Mucosa of descending colon (tissue), 3 donors: ENCODE measurements at regions not wholly inside any gene's neighbourhood (a gene's known extent, or its start where the extent isn't known, plus 50 kb on each side); places are given as distances from the start of the nearest gene placed in this dataset.

Experiments
- ATAC-seq: fragments of 200-7000 bp; cut with Tn5 transposase; one replicate; pipeline ENCODE4 v1.9.1; 2020; ENCODE audit warnings: mild to moderate bottlenecking, moderate library complexity
- DNase-seq, 3 donors: peaks; one replicate each; pipeline ENCODE4 v3.0.0-alpha.2; 2020
- H3K36me3 ChIP-seq: fragments of 200-600 bp; one replicate; pipeline ENCODE4 v1.8.0; 2021; ENCODE audit warnings: low read depth, mild to moderate bottlenecking
- H3K4me1 ChIP-seq: fragments of 200-600 bp; one replicate; pipeline ENCODE4 v1.8.0; 2021; ENCODE audit warnings: low read depth, mild to moderate bottlenecking
- H3K4me3 ChIP-seq: fragments of 200-600 bp; one replicate; pipeline ENCODE4 v1.8.0; 2021; ENCODE audit warnings: mild to moderate bottlenecking
- H3K9me3 ChIP-seq: fragments of 200-600 bp; one replicate; pipeline ENCODE4 v1.8.0; 2021; ENCODE audit warnings: mild to moderate bottlenecking
- CTCF ChIP-seq: fragments of 200-600 bp; IDR thresholded peaks from one replicate; pipeline ENCODE4 v1.8.0; 2022; ENCODE audit warnings: antibody characterized with exemption, mild to moderate bottlenecking
- intact Hi-C, 2 donors: fragments of 100-400 bp; cut with DNase I in 1 of 2; cut with micrococcal nuclease in 1 of 2; formaldehyde crosslinking; loops; one replicate each; pipeline versions ENCODE4 v1.11.0 to v1.11.1; 2022; cut with DNase I, micrococcal nuclease
- donor health status: DM: no; HTN: no; CAD: no; lungs with moderate emphysema.
- donor health status: DM: no; HTN: no; CAD: no.
- donor health status: DM: no; HTN: yes; CAD: no.

GRCh38 chr6:43983191-43983590 is 144.1 kb downstream of the MRPL14 start:
- no peak for TF ChIP-seq CTCF
- Histone ChIP-seq H3K4me3 (no peak overlapping the region), H3K4me1 (no peaks in the 10 kb centered on the region), H3K36me3 (no peaks in the 10 kb centered on the region), H3K9me3 (no peaks in the 10 kb centered on the region)
- no peak for DNase-seq
- no peak for ATAC-seq
- intact Hi-C loops: no loop called here

GRCh38 chr6:43982084-43982625 is 145.1 kb downstream of the MRPL14 start:
- no peak for DNase-seq
- TF ChIP-seq CTCF: no peak
- no peak for ATAC-seq
- Histone ChIP-seq H3K4me1 (no peaks in the 10 kb centered on the region), H3K9me3 (no peaks in the 10 kb centered on the region), H3K4me3 (no peak overlapping the region), H3K36me3 (no peaks in the 10 kb centered on the region)
- intact Hi-C loops: no loop called here

GRCh38 chr6:43981363-43981990 is 145.8 kb downstream of the MRPL14 start:
- ATAC-seq (no peak), DNase-seq (no peak)
- no peaks in the 10 kb centered on the region for H3K9me3 ChIP-seq
- H3K4me3 ChIP-seq: no peak overlapping the region
- no peaks in the 10 kb centered on the region for H3K36me3 ChIP-seq
- H3K4me1 ChIP-seq: no peaks in the 10 kb centered on the region
- intact Hi-C loops: no loop called here
- no peak for TF ChIP-seq CTCF

- no peak overlapping the region for H3K4me3 ChIP-seq
- intact Hi-C loops: no loop called here
- DNase-seq (no peak), ATAC-seq (no peak)
- no peak for TF ChIP-seq CTCF
- H3K4me1 ChIP-seq: no peaks in the 10 kb centered on the region
- H3K9me3 ChIP-seq: no peaks in the 10 kb centered on the region
- H3K36me3 ChIP-seq: no peaks in the 10 kb centered on the region
Measured at GRCh38 chr6:43980004-43980795, 147.1 kb downstream of the MRPL14 start.

GRCh38 chr6:43979525-43979924 is 147.7 kb downstream of the MRPL14 start:
- H3K4me1 ChIP-seq: no peaks in the 10 kb centered on the region
- no peak for DNase-seq

More at GRCh38 chr6:43979525-43979924, 147.7 kb downstream of the MRPL14 start:
- no peak for TF ChIP-seq CTCF
- no peak overlapping the region for H3K4me3 ChIP-seq
- no peak for ATAC-seq
- intact Hi-C loops: no loop called here
- no peaks in the 10 kb centered on the region for H3K36me3 ChIP-seq
- no peaks in the 10 kb centered on the region for H3K9me3 ChIP-seq
